GM12873 (cell line): ENCODE measurements at regions not wholly inside any gene's neighbourhood (a gene's known extent, or its start where the extent isn't known, plus 50 kb on each side); places are given as distances from the start of the nearest gene placed in this dataset.

Experiments used
- CTCF ChIP-seq: IDR thresholded peaks from 2 replicates; pipeline ENCODE4 v1.5.1; 2012; ENCODE audit warnings: low read depth, mild to moderate bottlenecking, moderate library complexity, low read length, control low read depth; ENCODE audit not compliant: insufficient read depth; ENCODE audit errors: missing control alignments

- no peak for TF ChIP-seq CTCF
These were observed 115.0 kb downstream of the UBE2U start for GRCh38 chr1:64318428-64318827.

GRCh38 chr1:64320007-64320406 is 116.6 kb downstream of the UBE2U start:
- no peak for TF ChIP-seq CTCF

DNA sequence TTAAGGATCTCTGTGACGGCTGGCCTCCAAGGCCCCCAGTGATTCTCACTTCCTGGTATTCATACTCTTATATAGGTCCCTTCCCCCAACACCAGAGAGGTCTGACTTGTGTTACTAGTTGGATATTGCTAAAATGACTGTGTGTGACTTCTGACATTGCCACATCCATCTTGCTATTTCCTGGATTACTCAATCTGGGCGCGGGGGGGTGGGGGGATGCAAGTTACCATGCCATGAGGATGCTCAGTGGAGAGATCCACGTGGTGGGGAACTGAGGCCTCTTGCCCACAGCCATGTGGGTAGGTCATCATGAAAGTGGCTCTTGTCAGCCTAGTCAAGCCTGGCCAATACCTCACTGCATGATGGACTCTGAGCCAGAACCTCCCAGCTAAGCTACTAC is 117.0 kb downstream of the UBE2U start:
- TF ChIP-seq CTCF, result no peak

DNA sequence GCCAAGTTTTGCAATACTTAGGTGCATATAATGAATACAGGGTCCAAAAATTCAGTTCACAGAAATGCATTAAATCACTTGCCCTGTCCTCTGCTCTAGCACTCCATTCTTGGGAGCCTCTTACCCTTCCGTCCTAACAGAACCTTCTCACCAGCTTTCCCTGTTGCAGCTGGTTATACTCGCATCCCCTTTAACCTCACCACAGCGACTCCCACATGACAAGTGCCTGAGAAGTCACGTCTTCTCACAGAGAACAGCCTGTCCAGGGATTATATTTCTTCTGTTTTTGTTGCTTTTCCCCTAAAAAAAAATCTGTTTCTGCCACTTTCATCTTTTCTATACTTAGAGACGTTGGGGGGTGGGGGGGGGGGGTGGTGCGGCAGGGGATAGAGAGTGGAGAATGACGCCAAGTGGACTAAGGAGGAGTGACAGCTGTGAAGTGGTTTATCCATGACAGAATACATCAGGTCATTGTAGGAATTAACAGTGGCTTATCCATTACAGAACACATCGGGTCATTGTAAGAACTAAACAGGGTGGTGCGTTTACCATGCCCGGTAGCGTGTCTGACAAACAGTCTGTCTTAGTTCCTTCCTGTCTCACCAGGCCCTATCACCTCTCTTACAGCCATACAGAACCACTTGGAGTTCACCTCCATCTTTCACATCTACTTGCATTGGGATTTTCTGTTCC is 117.6 kb downstream of the UBE2U start:
- TF ChIP-seq CTCF, result no peak

GRCh38 chr1:64323054-64323453 is 119.6 kb downstream of the UBE2U start:
- TF ChIP-seq CTCF, result no peak

GRCh38 chr1:64323882-64324281 is 120.5 kb downstream of the UBE2U start:
- TF ChIP-seq CTCF, result no peak

- TF ChIP-seq CTCF, result no peak
These were observed 122.4 kb downstream of the UBE2U start for GRCh38 chr1:64325856-64326255.

DNA sequence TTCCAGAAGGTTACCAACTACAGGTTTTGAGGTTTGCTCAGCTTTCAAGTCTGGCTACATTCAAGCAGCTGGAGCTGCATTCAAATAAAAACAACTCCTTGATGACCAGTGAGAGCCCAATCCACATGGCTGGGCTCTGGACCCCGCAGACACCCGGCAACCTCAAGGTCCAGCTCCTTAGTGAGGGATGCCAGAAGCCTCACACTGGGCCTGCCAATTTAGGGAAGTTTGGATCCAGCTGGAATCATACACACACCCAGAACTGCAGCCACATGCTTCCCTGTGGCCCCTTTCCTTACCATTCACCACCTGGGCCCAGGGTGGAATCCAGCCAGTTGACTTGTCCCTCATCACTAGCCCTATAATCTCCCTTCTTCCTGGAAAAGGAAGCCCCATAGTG is 123.7 kb downstream of the UBE2U start:
- no peak for TF ChIP-seq CTCF
